ENCODE measurements at regions not wholly inside any gene's neighbourhood (a gene's known extent, or its start where the extent isn't known, plus 50 kb on each side); places are given as distances from the start of the nearest gene placed in this dataset.

DNA sequence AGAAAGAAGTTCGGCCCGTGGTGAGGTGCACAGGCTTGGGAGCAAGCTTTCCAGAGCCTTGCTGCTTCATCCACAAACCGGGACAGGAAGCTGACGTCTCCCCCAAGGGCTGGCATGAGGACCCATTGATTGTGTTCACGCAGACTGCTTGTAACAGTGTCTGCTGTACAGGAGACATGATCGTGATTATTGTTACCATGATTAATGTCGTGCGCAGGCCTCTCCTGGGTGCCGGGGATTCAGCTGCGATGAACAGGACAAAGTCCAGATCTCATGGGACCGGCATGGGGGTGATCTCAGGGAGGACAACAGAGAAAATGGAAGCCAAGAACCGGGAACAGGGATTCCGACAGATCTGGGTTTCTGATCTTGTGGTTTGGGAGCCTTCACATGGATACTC lies 219.9 kb downstream of the BRD1 start:
- no peak for DNase-seq (ENCODE audit: low read depth, low spot score)

DNA sequence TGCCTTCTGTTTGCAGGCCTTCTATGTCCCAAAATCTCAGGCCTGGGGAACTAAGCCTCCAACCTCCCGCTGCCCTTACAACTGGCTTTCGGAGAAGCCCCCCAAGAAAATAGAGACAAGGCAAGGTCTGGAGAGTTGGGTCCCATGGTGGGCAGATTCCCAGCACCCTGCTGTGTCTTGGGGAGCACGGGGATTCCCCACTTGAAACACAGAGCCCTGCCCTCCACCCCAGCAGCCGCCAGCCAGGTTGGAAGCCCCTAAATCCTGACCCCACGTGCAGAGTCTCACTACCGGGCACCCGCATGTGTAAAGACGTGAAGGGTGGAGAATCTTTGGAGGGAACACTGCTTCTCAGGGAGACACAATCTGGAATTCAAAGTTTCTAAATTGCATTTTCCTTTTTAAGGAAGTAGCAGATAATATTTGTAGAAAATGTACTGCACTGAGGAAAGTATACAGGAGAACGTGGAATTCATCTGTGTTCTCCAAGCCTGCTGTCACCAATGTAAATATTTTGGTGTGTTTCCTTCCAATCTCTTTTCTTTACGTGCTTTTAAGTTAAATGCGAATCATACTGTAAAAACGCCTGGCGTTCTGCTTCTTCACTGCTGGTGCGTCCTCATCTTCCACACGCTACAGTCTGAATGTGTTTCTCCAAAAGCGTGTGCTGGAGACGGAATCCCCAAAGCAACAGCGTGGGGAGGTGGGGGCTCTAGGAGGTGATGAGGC lies 220.9 kb downstream of the BRD1 start:
- no peak for DNase-seq (ENCODE audit: low read depth, low spot score)

DNA sequence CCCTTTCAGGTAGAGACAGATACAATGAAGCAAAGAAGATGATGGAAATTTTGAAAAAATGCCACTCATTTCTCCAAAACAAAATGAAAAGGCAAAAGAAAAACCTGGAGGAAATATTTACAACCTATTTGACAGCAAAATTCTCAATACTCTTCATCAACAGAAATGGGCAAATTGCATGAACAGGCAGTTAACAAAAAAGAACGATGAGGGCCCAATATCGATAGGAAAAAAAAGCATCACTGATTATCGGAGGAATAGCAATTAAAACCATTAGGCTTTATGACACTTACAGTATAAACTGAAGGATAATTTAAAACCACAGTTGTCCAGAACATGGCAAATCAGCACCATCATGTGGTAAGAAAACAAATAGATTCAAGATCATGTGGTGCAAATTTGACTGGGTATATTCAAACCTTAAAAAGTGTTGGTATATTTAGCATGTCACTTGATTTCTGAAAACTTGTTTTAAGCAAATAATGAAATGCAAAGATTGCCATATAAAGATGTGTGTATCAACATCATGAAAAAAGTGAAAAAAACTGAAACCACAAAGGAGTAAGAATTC lies 222.9 kb downstream of the BRD1 start:
- DNase-seq (ENCODE audit: low read depth, low spot score), result no peak

DNA sequence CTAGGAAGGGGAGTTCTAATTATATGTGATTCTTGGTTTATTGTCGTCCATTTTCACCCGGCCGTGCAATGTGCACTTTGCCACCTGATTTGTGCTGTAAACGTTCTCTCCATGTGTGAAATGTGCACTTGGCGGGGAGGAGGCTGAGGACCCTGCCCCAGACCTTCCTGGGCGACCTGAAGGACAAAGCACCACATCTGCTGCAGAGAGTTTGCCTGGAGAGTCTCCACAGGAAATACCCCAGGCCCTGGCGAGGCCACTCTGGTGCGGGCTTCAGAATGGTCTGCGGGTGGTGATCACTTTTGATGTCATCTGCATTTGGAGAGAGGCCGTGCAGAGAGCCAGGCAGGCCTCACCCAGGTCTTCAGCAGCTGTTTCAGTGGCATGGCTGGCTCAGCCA lies 224.7 kb downstream of the BRD1 start:
- DNase-seq (ENCODE audit: low read depth, low spot score), result no peak

DNA sequence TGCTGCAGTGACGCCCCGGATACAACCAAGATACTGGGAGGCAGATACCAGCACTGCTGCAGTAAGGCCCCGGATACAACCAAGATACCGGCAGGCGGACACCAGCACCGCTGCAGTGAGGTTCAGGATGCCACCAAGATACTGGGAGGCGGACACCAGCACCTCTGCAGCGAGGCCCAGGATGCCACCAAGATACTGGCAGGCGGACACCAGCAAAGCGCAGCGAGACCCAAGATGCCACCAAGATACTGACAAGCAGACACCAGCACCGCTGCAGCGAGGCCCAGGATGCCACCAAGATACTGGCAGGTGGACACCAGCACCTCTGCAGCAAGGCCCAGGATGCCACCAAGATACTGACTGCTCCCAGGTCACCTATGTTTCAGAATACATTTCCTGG lies 225.2 kb downstream of the BRD1 start:
- no peak for DNase-seq (ENCODE audit: low read depth, low spot score)

DNA sequence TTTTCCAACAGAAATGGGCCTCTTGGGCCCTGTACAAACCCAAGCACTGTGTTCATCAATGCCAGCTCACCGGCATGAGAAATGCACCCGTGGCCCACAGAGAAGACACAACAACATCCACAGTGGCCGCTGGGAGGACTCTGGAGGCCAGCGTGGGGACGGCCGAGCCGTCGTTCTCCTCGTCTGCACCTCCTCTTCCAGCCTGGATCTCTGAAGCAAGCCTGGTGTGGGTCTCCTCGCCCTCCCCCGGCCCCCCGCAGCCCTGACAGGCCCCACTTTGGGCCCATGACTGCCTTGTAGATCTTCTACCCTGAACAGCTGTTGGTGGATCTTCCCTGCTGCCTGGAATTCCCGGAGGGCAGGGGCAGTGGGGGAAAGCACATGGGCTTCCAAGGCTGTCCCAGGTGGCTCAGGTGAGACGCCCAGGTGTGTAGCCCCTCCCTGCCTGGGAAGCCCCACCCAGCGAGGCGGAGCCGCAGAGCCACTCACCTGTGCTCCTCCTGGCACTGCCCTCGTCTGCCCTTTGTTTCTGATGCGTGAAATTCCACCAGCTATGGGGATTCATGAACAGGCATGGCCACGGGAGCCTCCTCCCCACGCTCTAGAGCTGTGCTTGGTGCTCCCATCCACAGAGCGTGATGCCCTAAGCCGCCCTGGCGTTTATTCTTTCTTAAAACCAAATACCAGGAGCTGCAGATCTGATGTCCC lies 225.9 kb downstream of the BRD1 start:
- no peak for DNase-seq (ENCODE audit: low read depth, low spot score)

DNA sequence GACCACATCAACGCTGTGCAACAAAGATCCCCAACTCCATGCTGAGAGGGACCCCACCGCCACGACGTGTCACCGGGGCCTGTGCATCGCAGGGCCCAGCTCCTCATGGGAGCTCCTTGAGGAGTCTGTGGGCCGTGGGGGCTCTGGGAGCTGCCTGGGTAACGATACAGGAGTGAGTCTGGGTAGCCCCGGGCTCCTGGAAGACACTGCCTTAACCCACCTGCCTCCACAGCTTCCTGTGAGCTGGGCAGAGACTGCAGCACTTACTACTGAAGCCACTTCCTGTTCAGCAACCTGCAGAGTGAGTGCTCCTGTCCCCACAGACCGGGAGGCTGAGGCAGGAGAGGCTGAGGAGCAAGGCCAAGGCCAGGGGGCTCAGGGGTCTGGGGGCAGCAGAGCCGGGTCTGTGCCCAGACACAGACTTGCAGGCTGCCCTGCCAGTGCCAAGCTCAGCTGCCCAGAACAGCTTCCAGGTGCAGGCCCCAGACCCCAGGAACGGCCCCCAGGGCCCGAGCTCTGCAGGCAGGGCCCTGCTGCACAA lies 226.7 kb downstream of the BRD1 start:
- DNase-seq (ENCODE audit: low read depth, low spot score), result no peak

DNA sequence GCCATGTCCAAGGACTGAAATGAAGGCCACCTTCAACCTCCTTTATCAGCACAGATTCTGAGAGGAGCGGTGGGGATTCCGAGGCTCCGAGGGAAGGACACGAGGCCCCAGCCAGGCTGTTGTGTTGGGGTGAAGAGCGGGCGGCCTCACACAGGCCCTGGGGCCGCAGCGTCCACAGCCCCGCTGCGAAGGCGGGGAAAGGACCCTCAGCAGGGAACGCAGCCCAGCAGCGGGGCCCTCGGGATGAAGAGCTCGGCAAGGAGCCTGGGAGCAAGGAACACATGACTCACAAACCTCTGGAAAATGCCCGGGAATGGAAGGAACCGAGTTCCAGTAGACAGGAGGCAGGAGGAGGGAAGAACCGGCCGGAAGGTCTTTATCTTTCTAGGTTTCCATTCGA lies 227.2 kb downstream of the BRD1 start:
- no peak for DNase-seq (ENCODE audit: low read depth, low spot score)

DNA sequence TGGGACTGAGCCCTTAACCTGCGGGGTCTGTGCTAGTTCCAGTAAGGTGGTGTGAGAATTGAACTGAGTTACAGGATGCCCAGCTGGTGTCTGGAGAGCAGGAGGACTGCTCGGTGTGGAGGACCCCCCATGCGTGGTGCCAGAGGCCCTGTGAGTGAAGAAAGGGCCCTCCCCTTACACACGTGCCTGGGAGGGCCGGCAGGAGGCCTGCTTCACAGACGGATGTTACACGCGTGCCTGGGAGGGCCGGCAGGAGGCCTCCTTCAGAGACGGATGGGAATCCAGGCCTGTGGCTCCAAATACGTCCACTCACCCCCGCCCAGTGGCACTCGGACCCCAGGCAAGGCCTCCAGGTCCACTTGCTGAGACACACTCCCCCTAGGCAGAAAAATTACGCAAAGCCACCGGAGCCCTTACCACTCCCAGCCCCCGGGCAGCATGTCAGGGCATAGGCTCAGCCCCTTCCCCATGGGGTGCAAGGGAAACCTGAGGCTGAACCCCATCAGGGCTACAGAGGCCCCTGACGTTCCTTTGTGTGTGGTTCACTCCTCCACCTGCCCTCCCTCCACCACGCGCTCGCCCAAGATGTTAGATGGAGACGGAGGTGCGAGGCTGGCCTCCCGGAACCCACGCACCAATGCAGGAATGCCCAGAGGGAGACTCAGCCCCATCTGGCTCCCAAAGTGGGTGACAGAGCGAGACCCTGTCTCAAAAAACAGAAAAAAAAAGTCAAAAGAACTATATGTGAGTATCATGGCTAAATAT lies 227.8 kb downstream of the BRD1 start:
- DNase-seq (ENCODE audit: low read depth, low spot score), result no peak

DNA sequence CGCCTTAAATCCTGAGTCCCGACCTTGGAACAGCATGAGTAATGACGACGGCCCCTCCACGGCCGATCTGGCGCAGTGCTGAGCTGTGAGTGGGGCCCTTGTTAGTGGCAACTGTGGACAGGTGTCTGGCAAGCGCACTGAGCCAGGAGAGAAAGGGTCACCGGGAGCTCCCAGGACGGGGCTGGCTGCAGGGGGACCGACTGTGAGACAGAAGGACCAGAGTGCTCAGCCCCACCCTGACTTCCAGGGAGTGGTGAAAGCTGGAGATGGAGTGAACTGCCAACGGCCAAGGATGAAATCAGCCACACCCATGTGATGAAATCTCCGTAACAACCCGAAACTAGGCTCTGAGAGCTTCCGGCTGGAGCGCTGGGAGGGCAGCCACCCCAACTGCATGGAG lies 228.6 kb downstream of the BRD1 start:
- DNase-seq (ENCODE audit: low read depth, low spot score), result no peak

DNA sequence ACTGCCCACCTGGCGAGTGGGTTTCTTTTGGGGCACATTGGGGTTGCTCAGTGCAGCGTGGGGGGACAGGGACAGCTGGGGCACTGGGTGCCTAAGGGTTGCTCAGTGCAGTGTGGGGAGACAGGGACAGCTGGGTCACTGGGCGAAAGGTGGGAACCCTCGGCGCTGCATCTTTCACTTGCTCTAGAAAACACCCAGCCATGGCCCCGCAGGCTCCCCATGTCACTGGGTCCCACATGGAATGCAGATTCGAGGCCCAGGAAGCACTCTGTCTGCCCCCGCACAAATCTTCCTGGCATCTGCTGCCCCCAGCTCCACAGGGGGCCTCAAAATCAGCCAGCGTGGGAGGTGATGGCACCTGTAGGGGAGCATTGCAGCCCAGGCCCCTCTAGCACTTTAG lies 229.3 kb downstream of the BRD1 start:
- no peak for DNase-seq (ENCODE audit: low read depth, low spot score)

DNA sequence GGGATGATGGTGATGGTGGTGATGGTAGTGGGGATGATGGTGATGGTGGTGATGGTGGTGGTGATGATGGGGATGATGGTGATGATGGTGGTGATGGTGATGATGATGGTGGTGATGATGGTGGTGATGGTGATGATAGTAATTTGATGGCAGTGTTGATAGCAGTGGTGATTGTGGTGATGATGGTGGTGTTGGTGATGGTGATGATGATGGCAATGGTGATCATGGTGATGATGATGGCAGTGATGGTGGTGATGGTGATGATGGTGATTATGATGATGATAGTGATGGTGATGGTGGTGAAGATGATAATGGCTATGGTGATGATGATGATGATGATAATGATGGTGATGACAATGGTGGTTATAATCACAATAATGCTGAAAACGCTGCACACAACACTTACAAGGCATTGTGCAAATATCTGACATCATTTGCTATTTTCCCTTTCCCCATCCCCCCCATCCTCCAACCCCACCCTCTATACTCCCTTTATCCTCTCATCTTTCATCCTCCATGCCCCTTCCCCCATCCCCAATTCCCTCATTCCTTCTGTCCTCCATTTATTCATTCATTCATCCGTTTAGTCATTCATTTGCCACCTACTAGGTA lies 230.1 kb downstream of the BRD1 start:
- DNase-seq (ENCODE audit: low read depth, low spot score), result no peak

DNA sequence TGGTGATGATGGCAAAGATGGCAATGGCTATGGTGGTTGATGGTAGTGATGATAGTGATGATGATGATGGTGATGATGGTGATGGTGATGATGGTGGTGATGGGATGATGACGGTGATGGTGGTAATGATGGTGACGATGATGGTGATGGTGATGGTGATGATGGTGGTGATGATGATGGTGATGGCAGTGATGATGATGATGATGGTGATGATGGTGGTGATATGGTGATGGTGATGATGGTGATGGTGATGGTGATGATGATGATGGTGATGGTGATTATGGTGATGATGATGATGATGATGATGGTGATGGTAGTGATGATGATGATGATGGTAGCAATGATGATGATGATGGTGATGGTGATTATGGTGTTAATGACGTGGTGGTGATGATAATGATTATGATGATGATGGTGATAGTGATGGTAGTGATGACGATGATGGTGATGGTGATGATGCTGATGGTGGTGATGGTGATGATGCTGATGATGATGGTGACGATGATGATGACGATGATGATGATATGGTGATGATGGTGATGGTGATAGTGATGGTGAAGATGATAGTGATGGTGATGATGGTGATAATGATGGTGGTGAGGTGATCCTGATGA lies 232.1 kb downstream of the BRD1 start:
- DNase-seq (ENCODE audit: low read depth, low spot score), result no peak

DNA sequence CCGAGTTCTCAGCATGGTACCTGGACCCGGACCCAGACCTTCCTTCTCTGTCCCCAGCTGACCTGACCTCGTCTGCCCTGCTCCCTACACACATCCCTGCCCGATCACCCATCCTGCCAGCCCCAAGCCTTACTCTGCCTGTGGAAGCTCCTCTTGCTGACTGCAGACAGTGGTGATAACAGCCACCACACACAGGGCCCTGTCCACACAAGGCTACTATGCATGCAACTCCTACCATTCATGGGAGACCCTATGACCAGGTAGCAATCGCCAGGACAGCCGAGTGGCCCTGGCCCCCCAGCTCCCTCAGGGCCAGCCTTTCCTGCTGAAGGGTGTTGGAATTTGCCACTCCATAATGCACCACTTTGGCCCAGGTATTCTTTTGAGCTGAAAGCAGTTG lies 233.6 kb downstream of the BRD1 start:
- DNase-seq (ENCODE audit: low read depth, low spot score), result no peak

DNA sequence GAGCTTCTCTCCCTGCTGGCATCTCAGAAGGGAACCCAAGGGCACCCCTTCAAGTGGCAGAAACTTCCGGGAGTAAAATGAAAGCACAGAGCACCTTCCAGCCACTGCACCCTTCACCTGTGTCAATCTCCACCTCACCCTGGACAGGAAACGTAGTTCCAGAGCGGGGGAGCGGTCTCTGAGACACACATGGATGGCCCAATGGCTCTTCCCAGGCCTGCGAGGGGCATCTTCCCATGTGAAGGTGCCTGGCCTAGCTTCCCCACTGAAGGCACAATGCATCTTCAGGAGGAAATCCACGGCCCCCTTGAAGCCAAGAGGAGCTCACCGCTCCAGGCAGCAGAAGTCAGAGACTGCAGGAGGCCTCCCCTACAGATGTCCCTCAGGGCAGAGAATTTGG lies 234.2 kb downstream of the BRD1 start:
- DNase-seq (ENCODE audit: low read depth, low spot score), result no peak

DNA sequence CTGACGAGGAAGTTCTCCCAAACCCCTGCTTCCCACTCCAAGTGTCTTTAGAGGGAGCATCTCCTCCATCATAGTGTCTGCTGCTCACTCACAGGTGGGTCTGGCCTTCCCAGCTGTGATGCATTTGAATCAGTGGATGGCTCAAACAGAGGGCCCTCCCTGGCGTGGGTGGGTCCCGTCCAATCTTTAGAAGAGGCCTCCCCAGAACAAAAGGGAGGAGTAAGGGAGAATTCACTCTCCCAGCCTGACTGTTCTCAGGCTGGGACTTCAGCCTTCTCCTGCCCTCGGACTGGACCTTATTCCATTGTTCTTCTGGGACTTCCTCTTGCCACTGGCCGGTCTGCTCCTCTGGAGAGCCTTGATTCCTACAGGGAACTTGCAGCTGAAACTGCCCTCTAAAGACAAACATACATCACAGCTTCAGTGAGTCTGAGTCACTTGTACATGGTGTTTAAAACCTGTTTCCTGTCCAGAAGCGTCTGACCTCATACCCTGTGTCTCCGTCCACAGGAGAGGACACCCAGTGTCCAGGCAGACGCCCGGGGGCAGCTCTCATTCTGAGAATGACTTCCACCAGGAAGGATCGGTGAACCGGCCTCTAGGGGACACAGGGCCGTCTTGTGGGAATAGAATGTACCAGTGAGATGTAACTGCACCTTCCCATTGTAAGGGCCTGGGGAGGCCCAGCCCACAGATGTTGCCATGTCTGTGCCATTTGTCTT lies 234.7 kb downstream of the BRD1 start:
- DNase-seq (ENCODE audit: low read depth, low spot score), result no peak

DNA sequence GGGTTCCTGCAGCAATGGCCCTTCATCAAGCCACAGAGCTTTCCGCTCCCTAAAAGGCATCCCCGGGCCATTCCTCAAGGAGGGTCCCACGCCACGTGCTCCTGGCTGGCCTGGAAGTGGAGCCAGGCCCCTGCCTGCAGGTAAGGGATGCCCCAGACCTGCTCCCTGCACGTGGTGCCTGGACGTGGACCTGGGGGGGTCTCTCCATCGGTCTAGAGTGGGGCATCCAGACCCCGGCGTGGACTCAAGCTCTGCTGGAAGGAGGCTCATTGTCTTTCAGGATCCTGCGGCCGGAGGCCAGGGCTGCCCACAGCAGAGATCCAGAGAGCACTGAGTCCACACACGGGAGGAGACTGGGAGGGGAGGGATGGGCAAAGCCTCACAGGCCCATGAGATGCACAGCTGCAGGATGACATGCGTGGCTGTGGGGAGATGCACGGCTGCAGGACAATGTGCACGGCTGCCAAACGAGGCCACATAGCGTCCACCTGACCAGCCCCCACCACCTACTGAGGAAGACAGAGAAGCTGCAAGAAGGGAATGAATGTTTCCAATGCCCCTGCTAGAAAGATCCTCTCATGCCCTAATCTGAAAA lies 236.7 kb downstream of the BRD1 start:
- DNase-seq (ENCODE audit: low read depth, low spot score), result no peak

DNA sequence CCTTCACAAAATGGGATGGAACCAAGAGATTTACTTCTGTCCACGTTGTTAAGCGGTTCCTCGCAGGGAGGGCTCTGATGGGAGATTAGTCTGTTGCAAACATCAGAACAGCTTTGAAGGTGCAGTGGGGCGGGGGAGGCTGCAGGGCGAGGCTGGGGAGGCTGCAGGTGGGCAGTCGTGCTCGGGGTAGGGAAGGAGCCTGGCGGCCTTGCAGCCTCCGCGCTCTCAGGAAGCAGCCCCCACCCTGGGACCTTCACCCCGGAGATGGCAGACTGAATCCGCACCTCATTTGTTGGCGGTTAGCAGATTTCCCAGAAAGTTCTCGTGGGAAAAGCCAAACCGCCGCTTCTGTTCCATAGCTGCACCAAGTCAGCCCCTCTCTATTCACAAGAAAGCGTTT lies 237.3 kb downstream of the BRD1 start:
- no peak for DNase-seq (ENCODE audit: low read depth, low spot score)

DNA sequence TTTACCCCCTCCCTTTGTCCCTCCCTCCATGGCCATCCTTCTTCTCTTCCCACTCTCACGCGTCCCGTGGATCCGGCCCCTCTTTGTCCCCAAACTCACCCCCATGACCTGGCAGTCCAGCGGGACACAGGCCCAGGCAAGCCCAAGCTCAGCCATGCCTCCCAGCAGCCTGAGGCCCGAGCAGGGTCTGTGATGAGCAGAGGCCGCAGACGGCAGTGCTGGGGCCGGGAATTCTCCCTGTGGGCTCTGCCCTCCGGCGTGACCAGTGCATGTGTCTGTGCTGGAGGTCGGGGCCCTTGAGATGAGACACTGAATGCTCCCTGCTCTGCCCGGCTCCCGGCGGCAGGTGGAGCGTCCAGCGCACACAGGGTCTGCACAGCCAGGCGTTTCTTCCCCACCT lies 237.9 kb downstream of the BRD1 start:
- DNase-seq (ENCODE audit: low read depth, low spot score), result no peak

DNA sequence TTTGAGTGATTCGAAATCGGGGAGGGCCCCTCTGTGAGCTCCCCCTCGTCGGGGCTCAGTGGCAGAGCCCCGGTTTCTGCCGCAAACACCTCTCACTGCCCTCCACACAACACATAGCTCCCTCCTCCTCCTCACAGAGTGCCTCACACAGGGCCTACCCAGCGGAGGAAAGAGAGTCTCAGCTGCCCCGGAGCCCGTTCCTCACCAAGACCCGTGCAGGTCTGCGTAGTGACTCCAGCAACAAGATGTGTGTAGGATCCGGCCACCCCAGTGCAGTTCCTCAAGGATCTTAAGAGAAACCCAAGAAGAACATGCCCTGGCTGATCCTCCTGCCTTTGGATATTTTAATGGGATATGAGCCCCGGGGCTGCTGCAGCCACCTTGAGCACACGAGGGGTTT lies 238.4 kb downstream of the BRD1 start:
- no peak for DNase-seq (ENCODE audit: low read depth, low spot score)
